ENCODE measurements at regions not wholly inside any gene's neighbourhood (a gene's known extent, or its start where the extent isn't known, plus 50 kb on each side); places are given as distances from the start of the nearest gene placed in this dataset.
A peak's percentile ranks its signal among the peaks of the same experiment; 100 is the strongest.
"Not testable (repeated sequence)": the region's sequence is repeated elsewhere in the genome, so short reads cannot be mapped to it uniquely, and the experiment has no call there.

DNA sequence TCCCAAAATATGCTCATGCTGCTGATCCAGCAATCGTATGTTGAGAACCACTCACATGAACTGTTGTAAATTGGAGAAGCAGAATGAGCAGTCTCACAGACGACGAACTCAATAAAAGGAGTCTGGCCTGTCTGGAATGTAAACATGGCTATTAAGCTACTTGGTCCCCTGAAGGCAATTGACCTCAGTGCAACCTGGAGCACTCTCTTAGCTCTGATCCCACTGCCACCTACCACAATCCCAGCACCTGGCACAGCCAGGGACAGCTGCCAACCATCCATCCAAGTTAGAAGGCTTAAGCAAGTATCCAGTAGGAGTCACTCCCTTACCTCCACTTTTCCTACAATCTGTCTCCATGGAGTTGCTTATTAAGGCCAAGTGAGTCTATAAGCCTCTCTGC, 406.9 kb upstream of the CLEC14A start:
- intact Hi-C loops (cut with DNase I) = no loop called here
- TF ChIP-seq, protein P1, sequence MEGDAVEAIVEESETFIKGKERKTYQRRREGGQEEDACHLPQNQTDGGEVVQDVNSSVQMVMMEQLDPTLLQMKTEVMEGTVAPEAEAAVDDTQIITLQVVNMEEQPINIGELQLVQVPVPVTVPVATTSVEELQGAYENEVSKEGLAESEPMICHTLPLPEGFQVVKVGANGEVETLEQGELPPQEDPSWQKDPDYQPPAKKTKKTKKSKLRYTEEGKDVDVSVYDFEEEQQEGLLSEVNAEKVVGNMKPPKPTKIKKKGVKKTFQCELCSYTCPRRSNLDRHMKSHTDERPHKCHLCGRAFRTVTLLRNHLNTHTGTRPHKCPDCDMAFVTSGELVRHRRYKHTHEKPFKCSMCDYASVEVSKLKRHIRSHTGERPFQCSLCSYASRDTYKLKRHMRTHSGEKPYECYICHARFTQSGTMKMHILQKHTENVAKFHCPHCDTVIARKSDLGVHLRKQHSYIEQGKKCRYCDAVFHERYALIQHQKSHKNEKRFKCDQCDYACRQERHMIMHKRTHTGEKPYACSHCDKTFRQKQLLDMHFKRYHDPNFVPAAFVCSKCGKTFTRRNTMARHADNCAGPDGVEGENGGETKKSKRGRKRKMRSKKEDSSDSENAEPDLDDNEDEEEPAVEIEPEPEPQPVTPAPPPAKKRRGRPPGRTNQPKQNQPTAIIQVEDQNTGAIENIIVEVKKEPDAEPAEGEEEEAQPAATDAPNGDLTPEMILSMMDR (IDR thresholded peaks at IDR 0.05) = no peak

GRCh38 chr14:38646391-38646790, 390.5 kb upstream of the CLEC14A start:
- H3K9me3 ChIP-seq = no peaks in the 10 kb centered on the region
- TF ChIP-seq, protein P1 (IDR thresholded peaks at IDR 0.05) = no peak
- H3K27me3 ChIP-seq = no peaks in the 10 kb centered on the region
- no peak overlapping the region for H3K27ac ChIP-seq
- no peaks in the 10 kb centered on the region for H3K36me3 ChIP-seq
- H3K4me1 ChIP-seq = no peaks in the 10 kb centered on the region
- DNase-seq (no peak), ATAC-seq (no peak)
- intact Hi-C loops (cut with DNase I) = no loop called here
- H3K4me3 ChIP-seq = no peak overlapping the region

More for the DNA sequence above, 406.9 kb upstream of the CLEC14A start:
- Histone ChIP-seq H3K27ac (no peak overlapping the region), H3K27me3 (no peaks in the 10 kb centered on the region), H3K4me3 (no peak overlapping the region), H3K36me3 (no peaks in the 10 kb centered on the region), H3K9me3 (no peaks in the 10 kb centered on the region), H3K4me1 (no peaks in the 10 kb centered on the region)
- ATAC-seq (peak; percentile 54), DNase-seq (peak in 1 of 4 donors; percentile 3)

GRCh38 chr14:38634913-38635312, 379.0 kb upstream of the CLEC14A start:
- H3K4me1 ChIP-seq; H3K27ac ChIP-seq; H3K9me3 ChIP-seq; H3K27me3 ChIP-seq; H3K36me3 ChIP-seq; intact Hi-C loops (cut with DNase I); H3K4me3 ChIP-seq; ATAC-seq: not testable (repeated sequence)
- peak in 1 of 4 donors; percentile 14 for DNase-seq

- Histone ChIP-seq H3K36me3 (no peaks in the 10 kb centered on the region), H3K9me3 (no peaks in the 10 kb centered on the region), H3K27ac (no peak overlapping the region), H3K4me3 (no peak overlapping the region), H3K27me3 (no peaks in the 10 kb centered on the region), H3K4me1 (no peaks in the 10 kb centered on the region)
- ATAC-seq = no peak
- intact Hi-C loops (cut with DNase I) = no loop called here
- no peak for DNase-seq
- TF ChIP-seq, protein P1 (IDR thresholded peaks at IDR 0.05) = no peak
These were observed 373.5 kb upstream of the CLEC14A start for GRCh38 chr14:38629412-38629811.

- ATAC-seq (no peak), DNase-seq (no peak)
- no peak overlapping the region for H3K4me3 ChIP-seq
- intact Hi-C loops (cut with DNase I) = no loop called here
- no peaks in the 10 kb centered on the region for H3K36me3 ChIP-seq
- no peaks in the 10 kb centered on the region for H3K27me3 ChIP-seq
- H3K9me3 ChIP-seq = no peaks in the 10 kb centered on the region
- H3K4me1 ChIP-seq = no peaks in the 10 kb centered on the region
- no peak overlapping the region for H3K27ac ChIP-seq
- TF ChIP-seq, protein P1 (IDR thresholded peaks at IDR 0.05) = no peak
These were observed 371.3 kb upstream of the CLEC14A start for GRCh38 chr14:38627163-38627562.

DNA sequence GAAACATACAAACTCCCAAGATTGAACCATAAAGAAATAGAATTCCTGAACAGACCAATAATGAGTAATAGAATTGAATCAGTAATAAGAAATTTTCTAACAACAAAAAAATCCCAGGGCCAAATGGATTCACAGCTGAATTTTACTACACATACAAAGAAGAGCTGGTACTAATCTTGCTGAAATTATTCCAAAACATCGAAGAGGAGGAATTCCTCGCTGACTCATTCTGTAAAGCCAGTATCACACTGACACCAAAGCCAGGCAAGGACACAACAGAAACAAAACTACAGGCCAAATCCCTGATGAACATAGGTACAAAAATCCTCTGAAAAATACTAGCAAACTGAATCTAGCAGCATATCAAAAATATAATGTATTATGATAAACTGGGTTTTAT, 367.8 kb upstream of the CLEC14A start:
- H3K4me3 ChIP-seq = no peak overlapping the region
- no peak overlapping the region for H3K27ac ChIP-seq
- no peaks in the 10 kb centered on the region for H3K36me3 ChIP-seq
- H3K9me3 ChIP-seq = no peaks in the 10 kb centered on the region
- ATAC-seq = no peak
- TF ChIP-seq, protein P1 (IDR thresholded peaks at IDR 0.05) = no peak
- no peaks in the 10 kb centered on the region for H3K4me1 ChIP-seq
- intact Hi-C loops (cut with DNase I) = no loop called here
- no peaks in the 10 kb centered on the region for H3K27me3 ChIP-seq
- no peak for DNase-seq

All from left lung (tissue), 4 donors.